Cerebellar cortex (tissue), 1 donor: ENCODE measurements at regions not wholly inside any gene's neighbourhood (a gene's known extent, or its start where the extent isn't known, plus 50 kb on each side); places are given as distances from the start of the nearest gene placed in this dataset.
"Not testable (repeated sequence)": the region's sequence is repeated elsewhere in the genome, so short reads cannot be mapped to it uniquely, and the experiment has no call there.

Experiments
- DNase-seq: peaks from one replicate; pipeline ENCODE4 v3.0.0-alpha.2; 2015; ENCODE audit warnings: low spot score

- peak; percentile 27 for DNase-seq
Measured at GRCh38 chr1:10941891-10942541, 70.4 kb upstream of the TARDBP start.

GRCh38 chr1:10942542-10942912, 69.9 kb upstream of the TARDBP start:
- no peak for DNase-seq

- DNase-seq = no peak
Measured at GRCh38 chr1:10943041-10943440, 69.4 kb upstream of the TARDBP start.

DNA sequence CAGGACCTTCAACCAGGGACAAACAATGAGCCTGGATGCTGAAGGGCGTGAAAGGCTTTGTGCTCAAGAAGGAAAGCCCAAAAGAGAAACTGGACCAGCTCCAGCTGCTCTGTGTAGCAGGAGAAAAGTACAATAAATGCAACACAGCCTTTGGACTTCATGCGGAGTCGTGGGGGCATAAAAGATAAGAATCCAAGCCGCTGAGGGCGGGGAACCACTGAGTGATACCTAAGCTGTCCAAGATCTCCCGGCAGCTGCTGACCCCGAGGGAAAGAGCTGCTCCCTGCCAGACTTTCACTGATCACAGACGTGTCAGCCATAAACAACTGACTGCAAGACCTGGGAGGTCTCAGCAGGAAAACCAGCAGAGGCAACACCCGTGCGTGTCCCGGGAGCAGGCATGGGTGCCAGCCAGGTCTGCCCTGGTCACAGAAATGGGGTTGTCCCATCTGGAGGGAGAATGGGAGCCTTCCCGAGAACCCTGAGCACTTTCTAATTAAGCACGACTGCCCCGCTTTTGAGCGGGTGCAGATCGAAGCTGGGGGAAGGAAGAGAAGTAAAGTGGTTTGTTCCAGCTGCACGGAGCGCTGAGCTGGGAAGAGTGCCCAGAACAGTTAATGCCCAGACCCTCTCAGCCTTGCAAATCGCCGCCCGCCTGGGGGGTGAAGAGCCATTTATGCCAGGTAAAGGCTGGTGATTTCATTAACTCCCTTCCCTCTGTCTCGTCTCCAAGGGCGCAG, 68.3 kb upstream of the TARDBP start:
- no peak for DNase-seq

- no peak for DNase-seq
Measured at GRCh38 chr1:10945991-10946509, 66.4 kb upstream of the TARDBP start.

- no peak for DNase-seq
Measured at GRCh38 chr1:10947181-10947580, 65.3 kb upstream of the TARDBP start.

GRCh38 chr1:10947691-10948462, 64.6 kb upstream of the TARDBP start:
- no peak for DNase-seq

GRCh38 chr1:10948463-10948775, 64.0 kb upstream of the TARDBP start:
- no peak for DNase-seq

DNA sequence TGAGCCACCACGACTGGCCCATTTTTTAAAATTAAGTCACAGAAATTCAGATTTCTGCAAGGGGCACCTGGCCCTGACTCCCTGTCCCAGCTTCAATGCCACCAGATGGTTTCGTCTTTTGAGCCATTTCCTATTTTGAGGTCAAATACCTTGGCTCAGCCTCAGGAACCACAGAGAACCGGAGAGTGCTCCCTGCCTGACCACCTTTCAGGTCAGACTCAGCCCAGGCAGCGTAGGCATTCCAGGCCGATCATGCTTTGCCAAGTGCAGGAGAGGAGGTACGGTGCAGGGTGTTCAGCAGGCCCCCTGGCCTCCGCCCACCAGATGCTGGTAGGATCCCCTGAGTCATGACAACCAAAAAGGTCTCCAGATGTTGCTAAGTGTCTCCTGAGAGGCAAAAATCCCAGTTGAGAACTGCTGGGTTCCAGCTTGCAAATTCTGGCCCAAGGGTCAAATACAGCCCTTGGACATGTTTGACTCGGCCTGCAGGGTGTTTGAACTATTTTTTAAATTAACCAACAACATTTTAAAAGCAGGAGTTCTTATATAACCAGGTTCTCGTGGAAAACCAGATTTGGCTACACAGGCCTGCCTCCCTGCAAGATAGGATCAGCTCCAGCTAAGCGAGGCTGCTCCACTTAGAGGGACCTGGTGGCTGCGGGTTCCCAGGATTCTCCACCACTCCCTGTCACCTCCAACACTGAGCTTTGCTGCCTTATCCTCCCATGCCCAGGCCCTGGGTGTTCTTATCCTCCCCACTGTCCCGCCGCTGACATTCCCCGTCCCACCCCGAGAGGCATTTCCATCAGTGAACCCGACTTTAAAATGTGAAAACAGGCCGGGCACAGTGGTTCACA, 61.9 kb upstream of the TARDBP start:
- DNase-seq = peak; percentile 36

DNA sequence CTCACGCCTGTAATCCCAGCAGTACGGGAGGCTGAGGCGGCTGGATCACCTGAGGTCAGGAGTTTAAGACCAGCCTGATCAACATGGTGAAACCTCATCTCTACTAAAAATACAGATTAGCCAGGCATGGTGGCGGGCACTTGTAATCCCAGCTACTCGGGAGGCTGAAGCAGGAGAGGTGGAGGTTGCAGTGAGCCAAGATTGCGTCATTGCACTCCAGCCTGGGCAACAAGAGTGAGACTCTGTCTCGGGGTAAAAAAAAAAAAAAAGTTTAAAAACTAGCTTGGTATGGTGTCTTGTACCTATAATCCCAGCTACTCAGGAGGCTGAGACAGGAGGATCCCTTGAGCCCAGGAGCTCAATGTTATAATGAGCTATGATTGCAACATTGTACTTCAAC, 61.2 kb upstream of the TARDBP start:
- DNase-seq = not testable (repeated sequence)

GRCh38 chr1:10951961-10952360, 60.5 kb upstream of the TARDBP start:
- no peak for DNase-seq

- DNase-seq = no peak
Measured at GRCh38 chr1:10953505-10954193, 58.8 kb upstream of the TARDBP start.

GRCh38 chr1:10957133-10957532, 55.3 kb upstream of the TARDBP start:
- no peak for DNase-seq

GRCh38 chr1:10958614-10959013, 53.8 kb upstream of the TARDBP start:
- no peak for DNase-seq

- peak; percentile 73 for DNase-seq
Measured at GRCh38 chr1:10960411-10961299, 51.8 kb upstream of the TARDBP start.

DNA sequence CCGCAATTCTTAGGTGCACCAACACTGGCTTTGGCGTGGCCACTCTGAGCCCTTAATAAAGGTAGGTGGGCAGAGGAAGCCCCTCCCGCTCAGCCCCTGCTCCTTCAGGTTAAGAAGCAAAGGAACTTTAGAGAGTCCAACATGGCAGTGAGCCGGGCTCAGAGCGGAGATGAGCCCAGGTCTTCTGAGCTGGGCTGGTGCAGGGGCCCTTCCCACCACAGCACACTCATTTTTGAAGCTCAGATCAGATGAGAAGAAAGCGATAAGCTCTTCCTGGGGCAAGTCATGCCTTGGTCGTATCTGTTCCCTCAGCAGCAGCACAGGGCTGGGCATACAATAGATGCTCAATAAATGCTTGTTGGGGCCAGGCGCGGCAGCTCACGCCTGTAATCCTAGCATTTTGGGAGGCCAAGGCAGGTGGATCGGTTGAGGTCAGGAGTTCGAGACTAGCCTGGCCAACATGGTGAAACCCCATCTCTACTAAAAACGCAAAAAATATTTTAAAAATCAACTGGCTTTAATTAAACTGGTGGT, 51.1 kb upstream of the TARDBP start:
- DNase-seq = no peak

- peak; percentile 10 for DNase-seq
Measured at GRCh38 chr1:10962483-10962882, 50.0 kb upstream of the TARDBP start.
